ENCODE measurements at regions not wholly inside any gene's neighbourhood (a gene's known extent, or its start where the extent isn't known, plus 50 kb on each side); places are given as distances from the start of the nearest gene placed in this dataset.

DNA sequence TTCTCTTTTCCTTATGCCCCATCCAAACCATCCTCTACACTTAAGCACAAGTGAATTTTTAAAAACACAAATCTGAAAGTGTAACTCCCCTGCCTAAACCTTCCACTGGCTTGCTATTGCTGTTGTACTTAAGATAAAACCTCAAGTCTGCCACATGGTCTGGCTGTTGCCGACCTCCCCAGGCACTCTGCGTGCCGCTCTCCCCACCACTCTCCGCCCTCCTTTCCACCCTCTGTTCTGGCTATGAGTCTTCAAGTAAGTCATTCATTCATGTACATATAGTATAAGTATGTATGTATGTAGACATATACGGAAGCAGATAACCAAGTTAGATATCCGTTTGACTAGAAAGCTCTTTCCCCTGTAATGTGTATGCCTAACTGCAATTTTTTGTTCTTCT lies 94.7 kb upstream of the ANKRD55 start:
- H3K4me1 ChIP-seq = no peaks in the 10 kb centered on the region
- H3K27ac ChIP-seq = no peak overlapping the region
- no peaks in the 10 kb centered on the region for H3K36me3 ChIP-seq
- no peaks in the 10 kb centered on the region for H3K27me3 ChIP-seq
- no peak overlapping the region for H3K9ac ChIP-seq (ENCODE audit: low read depth in 2 of 2, low read length in 2 of 2)
- DNase-seq = no peak
- intact Hi-C loops (cut with DNase I) = no loop called here
- H3K4me3 ChIP-seq = no peak overlapping the region
- no peaks in the 10 kb centered on the region for H3K9me3 ChIP-seq
- TF ChIP-seq, protein P1, sequence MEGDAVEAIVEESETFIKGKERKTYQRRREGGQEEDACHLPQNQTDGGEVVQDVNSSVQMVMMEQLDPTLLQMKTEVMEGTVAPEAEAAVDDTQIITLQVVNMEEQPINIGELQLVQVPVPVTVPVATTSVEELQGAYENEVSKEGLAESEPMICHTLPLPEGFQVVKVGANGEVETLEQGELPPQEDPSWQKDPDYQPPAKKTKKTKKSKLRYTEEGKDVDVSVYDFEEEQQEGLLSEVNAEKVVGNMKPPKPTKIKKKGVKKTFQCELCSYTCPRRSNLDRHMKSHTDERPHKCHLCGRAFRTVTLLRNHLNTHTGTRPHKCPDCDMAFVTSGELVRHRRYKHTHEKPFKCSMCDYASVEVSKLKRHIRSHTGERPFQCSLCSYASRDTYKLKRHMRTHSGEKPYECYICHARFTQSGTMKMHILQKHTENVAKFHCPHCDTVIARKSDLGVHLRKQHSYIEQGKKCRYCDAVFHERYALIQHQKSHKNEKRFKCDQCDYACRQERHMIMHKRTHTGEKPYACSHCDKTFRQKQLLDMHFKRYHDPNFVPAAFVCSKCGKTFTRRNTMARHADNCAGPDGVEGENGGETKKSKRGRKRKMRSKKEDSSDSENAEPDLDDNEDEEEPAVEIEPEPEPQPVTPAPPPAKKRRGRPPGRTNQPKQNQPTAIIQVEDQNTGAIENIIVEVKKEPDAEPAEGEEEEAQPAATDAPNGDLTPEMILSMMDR (IDR thresholded peaks at IDR 0.05) = no peak

DNA sequence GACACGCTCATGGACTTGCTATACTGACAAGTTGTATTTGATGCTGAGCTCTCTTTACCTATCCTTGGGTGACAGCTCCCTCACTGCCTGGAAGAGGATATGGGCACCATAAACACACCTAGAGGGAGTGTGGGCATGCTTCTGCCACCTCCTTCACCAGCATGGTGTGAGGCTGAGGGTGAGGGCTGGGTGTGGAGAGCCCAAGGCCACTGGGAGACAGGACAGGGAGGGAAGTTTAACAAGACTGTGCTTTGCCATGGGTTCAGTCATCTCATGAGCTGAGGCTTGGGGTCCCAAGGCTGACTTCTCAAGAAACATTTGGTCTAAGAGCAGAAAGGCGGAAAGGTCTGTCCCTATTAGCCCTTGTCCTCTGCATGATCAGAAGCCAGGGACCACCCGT lies 93.6 kb upstream of the ANKRD55 start:
- intact Hi-C loops (cut with DNase I) = no loop called here
- Histone ChIP-seq H3K27ac (no peak overlapping the region), H3K36me3 (no peaks in the 10 kb centered on the region), H3K9ac (ENCODE audit: low read depth in 2 of 2, low read length in 2 of 2) (no peak overlapping the region), H3K9me3 (no peaks in the 10 kb centered on the region), H3K27me3 (no peaks in the 10 kb centered on the region), H3K4me3 (no peak overlapping the region), H3K4me1 (no peaks in the 10 kb centered on the region)
- TF ChIP-seq, protein P1 (IDR thresholded peaks at IDR 0.05) = no peak
- no peak for DNase-seq

DNA sequence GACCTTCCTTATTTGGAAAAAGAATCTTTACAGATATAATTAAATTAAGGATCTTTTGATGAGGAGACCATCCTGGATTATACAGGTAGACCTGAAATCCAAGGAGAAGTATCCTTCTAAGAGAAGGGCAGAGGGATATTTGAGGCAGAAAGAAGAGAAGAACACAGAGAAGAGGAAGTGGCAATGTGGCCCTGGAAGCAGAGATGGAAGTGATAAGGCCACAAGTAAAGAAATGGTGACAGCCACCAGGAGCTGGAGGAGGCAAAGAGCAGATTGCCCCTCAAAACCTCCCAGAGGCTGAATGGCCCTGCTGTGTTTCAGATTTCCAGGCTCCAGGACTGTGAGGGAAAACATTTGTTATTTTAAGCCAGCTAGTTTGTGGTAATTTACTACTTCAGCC lies 93.0 kb upstream of the ANKRD55 start:
- Histone ChIP-seq H3K27me3 (no peaks in the 10 kb centered on the region), H3K4me3 (no peak overlapping the region), H3K4me1 (no peaks in the 10 kb centered on the region), H3K27ac (no peak overlapping the region), H3K9me3 (no peaks in the 10 kb centered on the region), H3K9ac (ENCODE audit: low read depth in 2 of 2, low read length in 2 of 2) (no peak overlapping the region), H3K36me3 (no peaks in the 10 kb centered on the region)
- no peak for DNase-seq
- TF ChIP-seq, protein P1 (IDR thresholded peaks at IDR 0.05) = no peak
- intact Hi-C loops (cut with DNase I) = no loop called here

DNA sequence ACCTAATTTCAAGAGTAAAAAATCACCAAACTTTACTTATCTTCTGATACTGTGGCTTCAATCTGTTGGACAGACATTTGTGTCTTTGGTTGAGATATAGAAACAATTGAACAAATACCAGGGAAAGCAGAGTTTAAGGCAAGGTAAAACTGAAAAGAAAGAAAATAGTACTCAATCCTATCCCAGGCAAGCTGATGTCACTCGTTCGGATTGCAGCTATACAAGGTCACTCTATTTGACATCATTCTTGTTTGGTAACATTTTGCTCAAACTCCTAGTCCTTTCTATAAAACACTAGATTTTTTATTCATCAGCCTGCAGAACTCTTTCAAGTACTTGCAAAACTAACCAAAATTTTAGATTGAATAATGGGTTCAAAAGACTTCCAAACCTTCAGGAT lies 91.9 kb upstream of the ANKRD55 start:
- no peak overlapping the region for H3K4me3 ChIP-seq
- H3K36me3 ChIP-seq = no peaks in the 10 kb centered on the region
- TF ChIP-seq, protein P1 (IDR thresholded peaks at IDR 0.05) = no peak
- H3K4me1 ChIP-seq = no peaks in the 10 kb centered on the region
- no peaks in the 10 kb centered on the region for H3K9me3 ChIP-seq
- DNase-seq = no peak
- intact Hi-C loops (cut with DNase I) = no loop called here
- H3K27ac ChIP-seq = no peak overlapping the region
- no peaks in the 10 kb centered on the region for H3K27me3 ChIP-seq
- no peak overlapping the region for H3K9ac ChIP-seq (ENCODE audit: low read depth in 2 of 2, low read length in 2 of 2)

DNA sequence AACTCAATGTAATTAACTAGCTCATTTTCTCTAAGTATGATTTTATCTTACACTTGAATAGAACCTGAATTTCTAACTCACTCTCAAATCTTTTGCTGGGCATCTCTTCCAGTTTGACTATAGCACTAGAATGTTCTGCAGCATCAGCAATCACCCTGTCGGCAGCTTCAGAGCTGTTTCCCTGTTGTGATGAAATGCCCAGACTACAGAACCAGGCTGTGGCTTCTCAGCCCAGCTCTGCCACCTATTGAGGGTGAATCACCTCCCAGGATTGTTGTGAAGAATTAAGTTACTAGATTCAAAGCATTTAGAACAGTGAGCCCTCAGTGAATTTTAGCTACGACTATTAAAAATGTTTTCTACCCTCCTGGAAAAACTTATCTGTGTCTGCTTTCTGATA lies 90.4 kb upstream of the ANKRD55 start:
- H3K36me3 ChIP-seq = no peaks in the 10 kb centered on the region
- TF ChIP-seq, protein P1 (IDR thresholded peaks at IDR 0.05) = no peak
- no peaks in the 10 kb centered on the region for H3K9me3 ChIP-seq
- no peak overlapping the region for H3K4me3 ChIP-seq
- no peak overlapping the region for H3K9ac ChIP-seq (ENCODE audit: low read depth in 2 of 2, low read length in 2 of 2)
- no peak for DNase-seq
- intact Hi-C loops (cut with DNase I) = no loop called here
- no peak overlapping the region for H3K27ac ChIP-seq
- H3K27me3 ChIP-seq = no peaks in the 10 kb centered on the region
- H3K4me1 ChIP-seq = no peaks in the 10 kb centered on the region

DNA sequence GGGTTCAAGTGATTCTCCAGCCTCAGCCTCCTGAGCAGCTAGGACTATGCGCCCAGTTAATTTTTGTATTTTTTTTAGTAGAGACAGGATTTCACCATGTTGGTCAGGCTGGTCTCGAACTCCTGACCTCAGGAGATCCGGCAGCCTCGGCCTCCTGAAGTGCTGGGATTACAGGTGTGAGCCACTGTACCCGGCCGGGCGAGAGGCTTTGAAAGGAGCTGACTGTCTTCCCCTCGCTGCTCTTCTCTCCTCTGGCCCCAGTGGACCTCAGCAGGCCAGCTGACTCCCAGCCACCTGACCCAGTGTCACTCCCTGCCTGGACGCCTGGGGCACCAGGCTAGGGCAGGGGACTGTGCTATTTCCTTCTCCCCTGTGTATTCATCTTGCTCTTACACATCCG lies 89.5 kb upstream of the ANKRD55 start:
- no peaks in the 10 kb centered on the region for H3K36me3 ChIP-seq
- TF ChIP-seq, protein P1 (IDR thresholded peaks at IDR 0.05) = no peak

More for the DNA sequence above, 89.5 kb upstream of the ANKRD55 start:
- Histone ChIP-seq H3K27me3 (no peaks in the 10 kb centered on the region), H3K4me3 (no peak overlapping the region), H3K27ac (no peak overlapping the region), H3K9ac (ENCODE audit: low read depth in 2 of 2, low read length in 2 of 2) (no peak overlapping the region), H3K9me3 (no peaks in the 10 kb centered on the region), H3K4me1 (no peaks in the 10 kb centered on the region)
- intact Hi-C loops (cut with DNase I) = no loop called here
- no peak for DNase-seq

Data from colonic mucosa (tissue), 4 donors.